GM12892 (cell line): ENCODE measurements at regions not wholly inside any gene's neighbourhood (a gene's known extent, or its start where the extent isn't known, plus 50 kb on each side); places are given as distances from the start of the nearest gene placed in this dataset.

Source experiments
- POLR2A ChIP-seq: IDR thresholded peaks from 2 replicates; pipeline ENCODE4 v1.6.1; 2011; ENCODE audit warnings: low read depth, low read length, control low read depth
- TAF1 ChIP-seq: IDR thresholded peaks from 2 replicates; pipeline ENCODE4 v1.6.1; 2011; ENCODE audit warnings: low read depth, mild to moderate bottlenecking, control low read depth, low read length, borderline replicate concordance

DNA sequence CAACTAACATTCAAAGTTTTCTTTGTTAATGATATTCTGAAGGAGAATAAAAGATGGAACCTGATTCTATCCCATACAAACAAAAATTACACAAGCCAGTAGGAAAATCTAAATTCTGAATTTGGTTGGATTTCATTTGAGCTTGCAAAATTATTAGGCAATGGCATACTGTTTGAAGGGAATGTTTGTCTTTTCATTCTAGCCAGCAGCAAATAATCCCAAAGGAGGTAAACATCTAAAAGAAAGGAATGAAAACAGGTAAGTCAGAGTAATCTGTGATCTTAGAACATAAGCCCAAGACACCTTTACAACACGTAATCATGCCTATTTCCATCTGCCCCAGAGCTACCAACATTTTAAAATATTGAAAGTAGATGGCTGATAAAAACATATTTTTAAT is 482.1 kb upstream of the CITED2 start:
- TF ChIP-seq TAF1: no peak
- TF ChIP-seq POLR2A: no peak
